Suprapubic skin (tissue), 4 donors: ENCODE measurements at regions not wholly inside any gene's neighbourhood (a gene's known extent, or its start where the extent isn't known, plus 50 kb on each side); places are given as distances from the start of the nearest gene placed in this dataset.

ENCODE experiments used
- EP300 ChIP-seq: sonication (generic); formaldehyde crosslinking; IDR thresholded peaks from one replicate; pipeline ENCODE4 v1.6.1; 2017; ENCODE audit warnings: antibody characterized with exemption
- POLR2A ChIP-seq, 2 donors: fragments of 450-650 bp; IDR thresholded peaks; one replicate each; pipeline ENCODE4 v1.6.1; 2017; ENCODE audit warnings: antibody characterized with exemption in 2 of 2, mild to moderate bottlenecking in 2 of 2, moderate library complexity in 2 of 2
- POLR2AphosphoS5 ChIP-seq, 3 donors: sonication (generic); formaldehyde crosslinking; IDR thresholded peaks; one replicate each; pipeline ENCODE4 v1.6.1; 2017; ENCODE audit warnings: antibody characterized with exemption in 3 of 3
- TF ChIP-seq, protein P1 (sequence below), 2 donors: fragments of 200-600 bp in 1 of 2; fragments of 450-650 bp in 1 of 2; sonication (generic) in 1 of 2; IDR thresholded peaks; one replicate each; pipeline ENCODE4 v1.5.1; 2016 to 2019; ENCODE audit warnings: antibody characterized with exemption in 2 of 2, mild to moderate bottlenecking in 1 of 2, moderate library complexity in 1 of 2

DNA sequence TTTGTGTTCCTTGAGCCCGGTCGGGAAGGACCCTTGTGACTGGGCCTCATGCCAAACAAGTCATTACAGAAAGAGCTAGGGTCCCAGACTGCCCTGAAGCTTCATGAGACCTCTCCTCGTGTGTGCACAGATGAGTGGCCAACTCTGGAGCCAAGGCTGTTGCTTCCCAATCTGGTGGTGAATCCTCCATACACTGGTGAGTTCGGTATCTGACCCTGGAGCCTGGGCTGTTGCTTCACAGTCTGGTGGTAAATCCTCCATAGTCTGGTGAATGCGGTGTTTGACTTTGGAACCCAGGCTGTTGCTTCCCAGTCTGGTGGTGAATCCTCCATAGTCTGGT is 737.8 kb downstream of the MATN1 start:
- TF ChIP-seq, protein P1, sequence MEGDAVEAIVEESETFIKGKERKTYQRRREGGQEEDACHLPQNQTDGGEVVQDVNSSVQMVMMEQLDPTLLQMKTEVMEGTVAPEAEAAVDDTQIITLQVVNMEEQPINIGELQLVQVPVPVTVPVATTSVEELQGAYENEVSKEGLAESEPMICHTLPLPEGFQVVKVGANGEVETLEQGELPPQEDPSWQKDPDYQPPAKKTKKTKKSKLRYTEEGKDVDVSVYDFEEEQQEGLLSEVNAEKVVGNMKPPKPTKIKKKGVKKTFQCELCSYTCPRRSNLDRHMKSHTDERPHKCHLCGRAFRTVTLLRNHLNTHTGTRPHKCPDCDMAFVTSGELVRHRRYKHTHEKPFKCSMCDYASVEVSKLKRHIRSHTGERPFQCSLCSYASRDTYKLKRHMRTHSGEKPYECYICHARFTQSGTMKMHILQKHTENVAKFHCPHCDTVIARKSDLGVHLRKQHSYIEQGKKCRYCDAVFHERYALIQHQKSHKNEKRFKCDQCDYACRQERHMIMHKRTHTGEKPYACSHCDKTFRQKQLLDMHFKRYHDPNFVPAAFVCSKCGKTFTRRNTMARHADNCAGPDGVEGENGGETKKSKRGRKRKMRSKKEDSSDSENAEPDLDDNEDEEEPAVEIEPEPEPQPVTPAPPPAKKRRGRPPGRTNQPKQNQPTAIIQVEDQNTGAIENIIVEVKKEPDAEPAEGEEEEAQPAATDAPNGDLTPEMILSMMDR (IDR thresholded peaks at IDR 0.05): no peak
- TF ChIP-seq POLR2A (IDR thresholded peaks at IDR 0.05): no peak
- TF ChIP-seq POLR2AphosphoS5 (IDR thresholded peaks at IDR 0.05): no peak
- no peak for TF ChIP-seq EP300
